Transverse colon (tissue), 4 donors: ENCODE measurements at regions not wholly inside any gene's neighbourhood (a gene's known extent, or its start where the extent isn't known, plus 50 kb on each side); places are given as distances from the start of the nearest gene placed in this dataset.

Experiments
- DNase-seq: peaks from one replicate; pipeline ENCODE4 v3.0.0-alpha.2; 2019
- H3K27ac ChIP-seq, 4 donors: fragments of 200-600 bp; sonication (generic); 2 replicates each; pipeline ENCODE4 v1.5.1; 2016 to 2018; ENCODE audit warnings: inconsistent platforms in 4 of 4
- H3K27me3 ChIP-seq: fragments of 200-600 bp; sonication (generic); 2 replicates; pipeline ENCODE4 v1.5.1; 2017; ENCODE audit warnings: inconsistent platforms
- H3K36me3 ChIP-seq, 4 donors: fragments of 200-600 bp; sonication (generic); 2 replicates each; pipeline ENCODE4 v1.5.1; 2017 to 2019; ENCODE audit warnings: inconsistent platforms in 4 of 4
- H3K4me1 ChIP-seq, 4 donors: fragments of 200-600 bp; sonication (generic); 2 replicates each; pipeline ENCODE4 v1.5.1; 2017 to 2020; ENCODE audit warnings: inconsistent platforms in 4 of 4
- H3K4me3 ChIP-seq, 4 donors: fragments of 200-600 bp; sonication (generic); 1 replicate in 1 of 4; 2 replicates in 3 of 4; pipeline versions ENCODE4 v1.5.1 to v1.6.1; 2017 to 2019; ENCODE audit warnings: inconsistent platforms in 4 of 4
- H3K9me3 ChIP-seq, 2 donors: fragments of 200-600 bp; sonication (generic); 2 replicates each; pipeline ENCODE4 v1.5.1; 2017 to 2019; ENCODE audit warnings: inconsistent platforms in 2 of 2
- CTCF ChIP-seq, 5 experiments: fragments of 200-600 bp in 3 of 5; fragments of 450-650 bp in 2 of 5; sonication (generic) in 3 of 5; IDR thresholded peaks; 1 replicate in 2 of 5; 2 replicates in 3 of 5; pipeline ENCODE4 v1.5.1; 2016 to 2017; ENCODE audit warnings: antibody characterized with exemption in 5 of 5, inconsistent platforms in 3 of 5, mild to moderate bottlenecking in 2 of 5, moderate library complexity in 1 of 5
- EP300 ChIP-seq: sonication (generic); formaldehyde crosslinking; IDR thresholded peaks from one replicate; pipeline ENCODE4 v1.6.1; 2017; ENCODE audit warnings: antibody characterized with exemption, low read depth
- POLR2A ChIP-seq: fragments of 450-650 bp; IDR thresholded peaks from one replicate; pipeline ENCODE4 v1.6.1; 2016; ENCODE audit warnings: antibody characterized with exemption, mild to moderate bottlenecking, moderate library complexity
- POLR2AphosphoS5 ChIP-seq, 3 donors: sonication (generic); formaldehyde crosslinking; IDR thresholded peaks; one replicate each; pipeline ENCODE4 v1.6.1; 2016; ENCODE audit warnings: antibody characterized with exemption in 3 of 3
- WGBS, 2 donors: methylation state at CpG; one replicate each; pipeline ENCODE4 v1.1.5; 2018; ENCODE audit warnings: low coverage in 1 of 2; 5-methylcytosine and 5-hydroxymethylcytosine counted together
- in situ Hi-C, 4 donors: fragments of 200-750 bp; cut with MboI; loops; one replicate each; pipeline versions ENCODE4 v1.15.0 to v1.15.1; 2017; ENCODE audit warnings: low sequenced_read_pairs in 3 of 4, low pct_ligation_motif_present in 1 of 4, low pct_unique_long_range_greater_than_20kb in 1 of 4
- intact Hi-C: fragments of 100-400 bp; cut with DNase I; formaldehyde crosslinking; loops from one replicate; pipeline ENCODE4 v1.15.1; 2023; ENCODE audit warnings: low total_unique reads
- small RNA-seq, 4 donors: library from RNA; depleted of rRNA; stranded (forward); fragments of <200 nt; gene quantifications; one replicate each; pipeline ENCODE3, GENCODE V24; 2016

GRCh38 chr7:18445483-18445882, 50.1 kb upstream of the HDAC9 start:
- Histone ChIP-seq H3K4me1 (no peaks in the 10 kb centered on the region), H3K36me3 (no peaks in the 10 kb centered on the region), H3K9me3 (no peaks in the 10 kb centered on the region), H3K4me3 (no peak overlapping the region), H3K27ac (no peak overlapping the region), H3K27me3 (no peaks in the 10 kb centered on the region)
- in situ Hi-C loops (no loop called here), intact Hi-C loops (no loop called here)
- no peak for DNase-seq
- TF ChIP-seq CTCF (IDR thresholded peaks at IDR 0.05) = no peak
- TF ChIP-seq EP300 = no peak
- no peak for TF ChIP-seq POLR2AphosphoS5 (IDR thresholded peaks at IDR 0.05)
- no peak for TF ChIP-seq POLR2A
- 82 to 85% methylated on average over 3 of the region's 3 CpGs for WGBS, 2 donors

Small RNAs in the stretch of these regions (small RNA-seq; reads per million reads assigned to genes)
- gene MIR1302-6 = 0 reads per million in 4 donors
